ENCODE measurements at regions not wholly inside any gene's neighbourhood (a gene's known extent, or its start where the extent isn't known, plus 50 kb on each side); places are given as distances from the start of the nearest gene placed in this dataset.

GRCh38 chr1:199264911-199265310, 626.1 kb downstream of the PTPRC start:
- TF ChIP-seq CTCF (IDR thresholded peaks at IDR 0.05; ENCODE audit: borderline replicate concordance, extremely low read depth, low read length, poor library complexity, severe bottlenecking) (no peak), EZH2 (IDR thresholded peaks at IDR 0.05; ENCODE audit: borderline replicate concordance, low read depth, low read length, severe bottlenecking) (no peak)

Measured in DND-41 (cell line).